HepG2 (cell line): ENCODE measurements at regions not wholly inside any gene's neighbourhood (a gene's known extent, or its start where the extent isn't known, plus 50 kb on each side); places are given as distances from the start of the nearest gene placed in this dataset.

ENCODE experiments used
- ATAC-seq: fragments of 200-7000 bp; cut with Tn5 transposase; 3 replicates; pipeline ENCODE4 v1.9.1; 2020; ENCODE audit warnings: mild to moderate bottlenecking, moderate library complexity
- BruUV-seq: library from RNA; stranded (reverse); fragments of 400-500 nt; replicated peaks from 2 replicates; lab custom pipeline; 2021; lab: Mats Ljungman, UMichigan
- CTCF ChIA-PET: fragments of 300-600 bp; formaldehyde crosslinking; extraction: SDS; loops from one replicate; lab custom pipeline; 2021; ENCODE audit warnings: low total read pairs, inconsistent platforms, low intra/inter-chr PET ratio; lab: Yijun Ruan, JAX
- POLR2A ChIA-PET: fragments of 350-600 bp; sonication (Branson Sonifier 250); formaldehyde crosslinking; loops from one replicate; lab custom pipeline; 2020; ENCODE audit warnings: antibody characterized with exemption, inconsistent platforms; lab: Yijun Ruan, JAX
- DNase-seq: peaks from one replicate; pipeline ENCODE4 v3.0.0-alpha.2; 2015; ENCODE audit warnings: low spot score
- FAIRE-seq: peaks from 3 replicates; lab custom pipeline; 2011; peaks lifted over from hg19 to GRCh38; lab: Jason Lieb, UNC
- H2AFZ ChIP-seq: one replicate; pipeline ENCODE4 v1.6.1; 2011; ENCODE audit warnings: low read length, inconsistent platforms
- H3K27ac ChIP-seq: fragments of 300-600 bp; 3 replicates; pipeline ENCODE4 v1.8.0; 2011; ENCODE audit warnings: mixed run types, mild to moderate bottlenecking, mixed read lengths, low read length, inconsistent platforms; ENCODE audit not compliant: insufficient read depth; ENCODE audit errors: extremely low read length
- H3K27me3 ChIP-seq, 2 experiments: fragments of 200-600 bp in 1 of 2; 2 replicates in 1 of 2; 3 replicates in 1 of 2; pipeline versions ENCODE4 v1.6.0 to v1.8.0; 2011; ENCODE audit warnings: low read length in 2 of 2, mild to moderate bottlenecking in 2 of 2, moderate library complexity in 2 of 2, inconsistent platforms in 1 of 2; ENCODE audit not compliant: insufficient read depth in 2 of 2, control insufficient read depth in 1 of 2
- H3K36me3 ChIP-seq, 2 experiments: fragments of 200-600 bp in 1 of 2; replicated peaks in 1 of 2; 2 replicates in 1 of 2; 3 replicates in 1 of 2; pipeline versions ENCODE4 v1.5.1 to v1.8.0; 2011; ENCODE audit warnings: low read length in 2 of 2, inconsistent platforms in 1 of 2; ENCODE audit not compliant: insufficient read depth in 2 of 2, control insufficient read depth in 1 of 2
- H3K4me1 ChIP-seq: 2 replicates; pipeline ENCODE4 v1.5.1; 2012; ENCODE audit warnings: low read length, inconsistent platforms; ENCODE audit not compliant: insufficient read depth
- H3K4me2 ChIP-seq: 2 replicates; pipeline ENCODE4 v1.6.0; 2011; ENCODE audit warnings: low read depth, low read length, inconsistent platforms
- H3K4me3 ChIP-seq, 3 experiments: fragments of 200-600 bp in 1 of 3; sonication (generic), shearing (Covaris generic) in 1 of 3; replicated peaks in 1 of 3; 2 replicates each; pipeline ENCODE4 v1.5.1; 2011 to 2016; ENCODE audit warnings: low read length in 3 of 3, inconsistent platforms in 2 of 3, low read depth in 2 of 3, mild to moderate bottlenecking in 2 of 3, control low read depth in 1 of 3, mixed read lengths in 1 of 3; ENCODE audit not compliant: insufficient read depth in 1 of 3
- H3K79me2 ChIP-seq: one replicate; pipeline ENCODE4 v1.6.1; 2011; ENCODE audit warnings: low read length, inconsistent platforms; ENCODE audit not compliant: insufficient read depth
- H3K9ac ChIP-seq: 2 replicates; pipeline ENCODE4 v1.6.0; 2011; ENCODE audit warnings: mild to moderate bottlenecking, low read depth, low read length, inconsistent platforms; ENCODE audit not compliant: insufficient read depth
- H3K9me3 ChIP-seq: 2 replicates; pipeline ENCODE4 v1.5.1; 2012; ENCODE audit warnings: mild to moderate bottlenecking, low read length
- H4K20me1 ChIP-seq: 2 replicates; pipeline ENCODE4 v1.6.0; 2011; ENCODE audit warnings: inconsistent platforms, mild to moderate bottlenecking, low read length, moderate library complexity; ENCODE audit not compliant: insufficient read depth
- ATF7 ChIP-seq, 2 experiments: fragments of 450-650 bp in 1 of 2; sonication (generic) in 1 of 2; formaldehyde crosslinking in 1 of 2; IDR thresholded peaks; 2 replicates each; pipeline versions ENCODE4 v1.4.0 to v1.6.1; 2016 to 2020; ENCODE audit warnings: antibody characterized with exemption in 1 of 2, mild to moderate bottlenecking in 1 of 2, missing genetic modification reagents in 1 of 2
- CCAR2 ChIP-seq: fragments of 200-400 bp; formaldehyde crosslinking; optimal IDR thresholded peaks from 2 replicates; pipeline ENCODE3; 2018; ENCODE audit warnings: low read depth, mild to moderate bottlenecking, low read length, moderate library complexity
- FOXC1 ChIP-seq: sonication (generic); formaldehyde crosslinking; IDR thresholded peaks from 2 replicates; pipeline ENCODE4 v1.8.0; 2022; ENCODE audit warnings: mild to moderate bottlenecking, missing genetic modification reagents, borderline replicate concordance
- NR2F1 ChIP-seq, 2 experiments: fragments of 450-650 bp in 1 of 2; formaldehyde crosslinking in 1 of 2; IDR thresholded peaks; 2 replicates each; pipeline versions ENCODE4 v1.5.0 to v1.6.1; 2016 to 2020; ENCODE audit warnings: mild to moderate bottlenecking in 1 of 2, missing compliant biosample characterization in 1 of 2, missing genetic modification reagents in 1 of 2, moderate library complexity in 1 of 2
- PHF20 ChIP-seq: sonication (generic); formaldehyde crosslinking; IDR thresholded peaks from 2 replicates; pipeline ENCODE4 v1.5.0; 2020; ENCODE audit warnings: mild to moderate bottlenecking, missing genetic modification reagents
- ZNF282 ChIP-seq: fragments of 450-650 bp; IDR thresholded peaks from 2 replicates; pipeline ENCODE4 v1.6.1; 2018; ENCODE audit not compliant: partially characterized antibody
- ZNF496 ChIP-seq: sonication (generic); formaldehyde crosslinking; IDR thresholded peaks from 2 replicates; pipeline ENCODE4 v1.8.1; 2023; ENCODE audit warnings: mild to moderate bottlenecking, moderate library complexity, missing genetic modification reagents; ENCODE audit not compliant: insufficient replicate concordance
- WGBS: methylation state at CpG from one replicate; pipeline ENCODE4 v1.1.6; 2017; ENCODE audit warnings: low lambda C conversion rate; 5-methylcytosine and 5-hydroxymethylcytosine counted together
- in situ Hi-C: cut with HindIII; loops from 2 replicates; pipeline ENCODE4 v1.10.0; 2017; ENCODE audit warnings: low pct_unique_long_range_greater_than_20kb; ENCODE audit not compliant: extremely low pct_ligation_motif_present
- intact Hi-C: fragments of 100-400 bp; cut with micrococcal nuclease; formaldehyde crosslinking; loops from one replicate; pipeline ENCODE4 v1.10.0; 2022; ENCODE audit not compliant: unreplicated experiment
- TF ChIP-seq, protein P1 (sequence below), 2 experiments: fragments of 450-650 bp in 1 of 2; sonication (generic) in 1 of 2; formaldehyde crosslinking in 1 of 2; IDR thresholded peaks; 2 replicates each; pipeline versions ENCODE4 v1.6.1 to v1.8.0; 2016 to 2022; ENCODE audit warnings: antibody characterized with exemption in 1 of 2, mild to moderate bottlenecking in 1 of 2, missing genetic modification reagents in 1 of 2
- TF ChIP-seq, protein P2 (sequence below): sonication (generic); formaldehyde crosslinking; IDR thresholded peaks from 2 replicates; pipeline ENCODE4 v1.4.0; 2020; ENCODE audit warnings: mild to moderate bottlenecking, missing genetic modification reagents, borderline replicate concordance

DNA sequence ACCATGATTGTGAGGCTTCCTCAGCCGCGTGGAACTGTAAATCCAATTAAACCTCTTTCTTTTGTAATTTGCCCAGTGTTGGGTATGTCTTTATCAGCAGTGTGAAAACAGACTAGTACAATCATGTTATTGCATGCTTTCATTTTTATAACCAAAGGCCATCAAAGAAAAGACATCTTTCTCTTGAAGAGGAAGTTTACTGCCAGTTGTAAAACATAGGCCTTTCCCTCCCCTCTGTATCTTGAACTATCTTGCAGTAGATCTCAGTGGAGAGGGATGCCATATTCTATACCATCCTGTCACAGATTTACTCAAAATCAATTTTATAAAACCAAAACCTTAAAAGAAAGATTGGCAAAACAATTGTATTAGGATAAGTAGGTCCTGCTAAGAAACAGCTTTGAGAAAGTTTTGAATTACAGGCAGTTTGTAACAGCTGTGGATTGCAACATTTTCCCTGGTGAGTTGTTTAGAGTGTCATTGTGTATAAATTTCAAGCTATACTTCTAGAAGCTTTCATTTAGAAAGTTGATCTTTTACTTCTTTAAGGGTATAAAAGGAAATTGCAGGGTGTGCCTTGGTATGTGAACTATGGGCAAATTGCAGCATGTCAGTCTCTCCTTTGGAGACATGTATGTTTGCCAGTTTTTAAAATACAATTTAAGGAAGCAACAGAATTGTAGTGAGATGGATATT lies 128.0 kb downstream of the ATP23 start:
- no peak overlapping the region for H2AFZ ChIP-seq
- no peak overlapping the region for H3K9ac ChIP-seq
- H3K9me3 ChIP-seq = no peaks in the 10 kb centered on the region
- H3K4me1 ChIP-seq = no peaks in the 10 kb centered on the region
- DNase-seq (no peak), FAIRE-seq (no peak), ATAC-seq (no peak)
- no peak overlapping the region for H3K4me2 ChIP-seq
- no TSS peak for BruUV-seq
- H3K27me3 ChIP-seq = no peaks in the 10 kb centered on the region
- no peaks in the 10 kb centered on the region for H4K20me1 ChIP-seq
- H3K36me3 ChIP-seq = no peaks in the 10 kb centered on the region
- H3K79me2 ChIP-seq = no peaks in the 10 kb centered on the region
- intact Hi-C loops (no loop called here), in situ Hi-C loops (no loop called here)
- WGBS = 0% methylated on average over 2 of the region's 2 CpGs
- ChIA-PET CTCF (no interaction called here), POLR2A (no interaction called here)
- no peak overlapping the region for H3K27ac ChIP-seq
- no peak overlapping the region for H3K4me3 ChIP-seq
- TF ChIP-seq CCAR2 = no peak
- no peak for TF ChIP-seq ZNF282
- no peak for TF ChIP-seq NR2F1 (CRISPR knock-in tag; IDR thresholded peaks at IDR 0.05)
- TF ChIP-seq, protein P1, sequence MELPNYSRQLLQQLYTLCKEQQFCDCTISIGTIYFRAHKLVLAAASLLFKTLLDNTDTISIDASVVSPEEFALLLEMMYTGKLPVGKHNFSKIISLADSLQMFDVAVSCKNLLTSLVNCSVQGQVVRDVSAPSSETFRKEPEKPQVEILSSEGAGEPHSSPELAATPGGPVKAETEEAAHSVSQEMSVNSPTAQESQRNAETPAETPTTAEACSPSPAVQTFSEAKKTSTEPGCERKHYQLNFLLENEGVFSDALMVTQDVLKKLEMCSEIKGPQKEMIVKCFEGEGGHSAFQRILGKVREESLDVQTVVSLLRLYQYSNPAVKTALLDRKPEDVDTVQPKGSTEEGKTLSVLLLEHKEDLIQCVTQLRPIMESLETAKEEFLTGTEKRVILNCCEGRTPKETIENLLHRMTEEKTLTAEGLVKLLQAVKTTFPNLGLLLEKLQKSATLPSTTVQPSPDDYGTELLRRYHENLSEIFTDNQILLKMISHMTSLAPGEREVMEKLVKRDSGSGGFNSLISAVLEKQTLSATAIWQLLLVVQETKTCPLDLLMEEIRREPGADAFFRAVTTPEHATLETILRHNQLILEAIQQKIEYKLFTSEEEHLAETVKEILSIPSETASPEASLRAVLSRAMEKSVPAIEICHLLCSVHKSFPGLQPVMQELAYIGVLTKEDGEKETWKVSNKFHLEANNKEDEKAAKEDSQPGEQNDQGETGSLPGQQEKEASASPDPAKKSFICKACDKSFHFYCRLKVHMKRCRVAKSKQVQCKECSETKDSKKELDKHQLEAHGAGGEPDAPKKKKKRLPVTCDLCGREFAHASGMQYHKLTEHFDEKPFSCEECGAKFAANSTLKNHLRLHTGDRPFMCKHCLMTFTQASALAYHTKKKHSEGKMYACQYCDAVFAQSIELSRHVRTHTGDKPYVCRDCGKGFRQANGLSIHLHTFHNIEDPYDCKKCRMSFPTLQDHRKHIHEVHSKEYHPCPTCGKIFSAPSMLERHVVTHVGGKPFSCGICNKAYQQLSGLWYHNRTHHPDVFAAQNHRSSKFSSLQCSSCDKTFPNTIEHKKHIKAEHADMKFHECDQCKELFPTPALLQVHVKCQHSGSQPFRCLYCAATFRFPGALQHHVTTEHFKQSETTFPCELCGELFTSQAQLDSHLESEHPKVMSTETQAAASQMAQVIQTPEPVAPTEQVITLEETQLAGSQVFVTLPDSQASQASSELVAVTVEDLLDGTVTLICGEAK (IDR thresholded peaks at IDR 0.05) = no peak
- TF ChIP-seq, protein P1 (CRISPR knock-in tag; IDR thresholded peaks at IDR 0.05) = no peak
- TF ChIP-seq, protein P2, sequence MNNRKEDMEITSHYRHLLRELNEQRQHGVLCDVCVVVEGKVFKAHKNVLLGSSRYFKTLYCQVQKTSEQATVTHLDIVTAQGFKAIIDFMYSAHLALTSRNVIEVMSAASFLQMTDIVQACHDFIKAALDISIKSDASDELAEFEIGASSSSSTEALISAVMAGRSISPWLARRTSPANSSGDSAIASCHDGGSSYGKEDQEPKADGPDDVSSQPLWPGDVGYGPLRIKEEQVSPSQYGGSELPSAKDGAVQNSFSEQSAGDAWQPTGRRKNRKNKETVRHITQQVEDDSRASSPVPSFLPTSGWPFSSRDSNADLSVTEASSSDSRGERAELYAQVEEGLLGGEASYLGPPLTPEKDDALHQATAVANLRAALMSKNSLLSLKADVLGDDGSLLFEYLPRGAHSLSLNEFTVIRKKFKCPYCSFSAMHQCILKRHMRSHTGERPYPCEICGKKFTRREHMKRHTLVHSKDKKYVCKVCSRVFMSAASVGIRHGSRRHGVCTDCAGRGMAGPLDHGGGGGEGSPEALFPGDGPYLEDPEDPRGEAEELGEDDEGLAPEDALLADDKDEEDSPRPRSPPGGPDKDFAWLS (CRISPR knock-in tag) = no peak
- TF ChIP-seq PHF20 (CRISPR knock-in tag) = no peak
- no peak for TF ChIP-seq ZNF496 (CRISPR knock-in tag)
- TF ChIP-seq ATF7 (IDR thresholded peaks at IDR 0.05) = no peak
- TF ChIP-seq ATF7 (CRISPR knock-in tag; IDR thresholded peaks at IDR 0.05) = no peak
- TF ChIP-seq FOXC1 (CRISPR knock-in tag) = no peak
